ENCODE measurements at regions not wholly inside any gene's neighbourhood (a gene's known extent, or its start where the extent isn't known, plus 50 kb on each side); places are given as distances from the start of the nearest gene placed in this dataset.

GRCh38 chr5:88034520-88034919 is 234.1 kb downstream of the TMEM161B start:
- TF ChIP-seq, protein P1, sequence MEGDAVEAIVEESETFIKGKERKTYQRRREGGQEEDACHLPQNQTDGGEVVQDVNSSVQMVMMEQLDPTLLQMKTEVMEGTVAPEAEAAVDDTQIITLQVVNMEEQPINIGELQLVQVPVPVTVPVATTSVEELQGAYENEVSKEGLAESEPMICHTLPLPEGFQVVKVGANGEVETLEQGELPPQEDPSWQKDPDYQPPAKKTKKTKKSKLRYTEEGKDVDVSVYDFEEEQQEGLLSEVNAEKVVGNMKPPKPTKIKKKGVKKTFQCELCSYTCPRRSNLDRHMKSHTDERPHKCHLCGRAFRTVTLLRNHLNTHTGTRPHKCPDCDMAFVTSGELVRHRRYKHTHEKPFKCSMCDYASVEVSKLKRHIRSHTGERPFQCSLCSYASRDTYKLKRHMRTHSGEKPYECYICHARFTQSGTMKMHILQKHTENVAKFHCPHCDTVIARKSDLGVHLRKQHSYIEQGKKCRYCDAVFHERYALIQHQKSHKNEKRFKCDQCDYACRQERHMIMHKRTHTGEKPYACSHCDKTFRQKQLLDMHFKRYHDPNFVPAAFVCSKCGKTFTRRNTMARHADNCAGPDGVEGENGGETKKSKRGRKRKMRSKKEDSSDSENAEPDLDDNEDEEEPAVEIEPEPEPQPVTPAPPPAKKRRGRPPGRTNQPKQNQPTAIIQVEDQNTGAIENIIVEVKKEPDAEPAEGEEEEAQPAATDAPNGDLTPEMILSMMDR (conservative IDR thresholded peaks at IDR 0.05; ENCODE audit: low read depth, low read length) = no peak
- TF ChIP-seq EZH2 (IDR thresholded peaks at IDR 0.05; ENCODE audit: borderline replicate concordance, low read depth, low read length, poor library complexity, severe bottlenecking) = no peak

All from A673 (cell line).